ENCODE measurements at regions not wholly inside any gene's neighbourhood (a gene's known extent, or its start where the extent isn't known, plus 50 kb on each side); places are given as distances from the start of the nearest gene placed in this dataset.
"Not testable (repeated sequence)": the region's sequence is repeated elsewhere in the genome, so short reads cannot be mapped to it uniquely, and the experiment has no call there.

DNA sequence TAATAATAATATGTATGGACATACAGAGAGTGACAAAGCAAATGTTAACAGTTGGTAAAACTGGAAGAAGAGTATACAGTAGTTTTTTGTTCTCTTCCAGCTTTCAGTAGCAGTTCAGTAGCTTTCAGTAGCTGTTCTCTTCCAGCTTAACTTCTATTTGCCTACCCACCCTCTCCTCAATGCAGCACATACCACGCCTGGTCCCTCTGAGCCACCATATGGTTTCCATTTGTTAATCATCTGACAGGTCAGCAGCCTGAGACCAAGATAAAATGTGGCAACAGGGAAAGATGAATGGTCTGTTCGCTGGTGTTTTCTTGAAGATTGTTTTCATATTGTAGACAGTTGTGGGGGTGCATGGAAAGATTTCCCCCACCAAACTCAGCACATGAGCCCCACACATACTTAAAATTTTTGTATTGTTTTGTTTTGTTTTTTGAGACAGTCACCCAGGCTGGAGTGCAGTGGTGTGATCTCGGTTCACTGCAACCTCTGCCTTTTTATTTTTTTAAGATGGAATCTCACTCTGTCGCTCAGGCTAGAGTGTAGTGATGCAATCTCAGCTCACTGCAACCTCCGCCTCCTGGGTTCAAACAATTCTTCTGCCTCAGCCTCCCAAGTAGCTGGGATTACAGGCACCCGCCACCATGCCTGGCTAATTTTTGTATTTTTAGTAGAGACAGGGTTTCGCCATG is 56.8 kb downstream of the ATP6V0E2 start:
- H3K36me3 ChIP-seq (ENCODE audit: control insufficient read depth in 2 of 2, extremely low read depth in 1 of 2, insufficient read depth in 1 of 2, low read length in 1 of 2); ATAC-seq (replicated peaks in 1 of 4); H3K27ac Mint-ChIP-seq; H3K4me3 ChIP-seq (ENCODE audit: control insufficient read depth in 1 of 2, extremely low read depth in 1 of 2, low read length in 1 of 2); CTCF ChIA-PET; H3K27me3 ChIP-seq (replicated peaks in 1 of 2; ENCODE audit: control insufficient read depth in 2 of 2, extremely low read depth in 1 of 2, insufficient read depth in 2 of 2, low read length in 1 of 2); POLR2A ChIA-PET; H3K9me3 Mint-ChIP-seq; H3K9me3 ChIP-seq; H3K4me1 ChIP-seq (ENCODE audit: control insufficient read depth in 1 of 2, extremely low read depth in 1 of 2, insufficient read depth in 2 of 2, low read length in 2 of 2); H3K27me3 Mint-ChIP-seq; H3K36me3 Mint-ChIP-seq; DNase-seq; H3K27ac ChIP-seq (ENCODE audit: low read length); H3K4me3 Mint-ChIP-seq; H3K4me1 Mint-ChIP-seq: not testable (repeated sequence)
- WGBS (ENCODE audit: insufficient coverage), result no CpG with 5 or more reads among the region's 7 CpGs

DNA sequence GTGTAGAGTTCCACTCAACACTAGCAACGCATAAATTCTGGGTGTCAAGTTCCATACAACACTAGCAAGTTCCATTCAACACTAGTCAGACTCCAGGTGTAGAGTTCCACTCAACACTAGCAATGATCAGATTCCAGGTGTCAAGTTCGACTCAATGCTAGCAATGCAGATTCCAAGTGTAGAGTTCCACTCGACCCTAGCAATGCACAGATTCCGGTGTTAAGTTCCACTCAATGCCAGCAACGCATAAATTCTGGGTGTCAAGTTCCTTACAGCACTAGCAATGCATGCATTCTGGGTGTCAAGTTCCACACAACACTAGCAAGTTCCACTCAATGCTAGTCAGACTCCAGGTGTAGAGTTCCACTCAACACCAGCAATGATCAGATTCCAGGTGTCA is 60.0 kb downstream of the ATP6V0E2 start:
- H3K36me3 Mint-ChIP-seq, result not testable (repeated sequence)

DNA sequence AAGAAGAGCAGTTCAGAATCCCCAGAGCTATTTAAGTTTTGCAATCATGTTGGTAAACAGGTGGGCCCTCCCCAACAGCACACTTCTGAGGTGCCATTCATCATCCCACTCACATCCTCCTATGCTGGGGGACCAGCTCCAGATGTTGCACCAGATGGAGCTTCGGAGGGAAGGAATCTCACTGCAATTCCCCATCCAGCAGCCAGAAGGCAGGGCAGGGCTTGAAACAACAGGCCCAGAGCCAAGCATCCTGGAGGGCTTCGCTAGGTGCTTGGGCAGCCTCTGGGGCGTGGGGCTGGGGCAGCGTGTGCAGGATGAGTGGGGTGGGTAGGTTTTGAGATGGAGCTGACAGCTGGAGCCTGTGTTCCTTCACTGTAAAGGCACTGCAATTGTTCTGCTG is 73.6 kb downstream of the ATP6V0E2 start:
- H3K4me3 ChIP-seq (ENCODE audit: control insufficient read depth in 1 of 2, extremely low read depth in 1 of 2, low read length in 1 of 2); H3K27me3 ChIP-seq (replicated peaks in 1 of 2; ENCODE audit: control insufficient read depth in 2 of 2, extremely low read depth in 1 of 2, insufficient read depth in 2 of 2, low read length in 1 of 2); CTCF ChIA-PET; H3K27ac Mint-ChIP-seq; H3K9me3 Mint-ChIP-seq; H3K27ac ChIP-seq (ENCODE audit: low read length); DNase-seq; ATAC-seq (replicated peaks in 1 of 4); H3K4me3 Mint-ChIP-seq; H3K36me3 ChIP-seq (ENCODE audit: control insufficient read depth in 2 of 2, extremely low read depth in 1 of 2, insufficient read depth in 1 of 2, low read length in 1 of 2); POLR2A ChIA-PET; H3K9me3 ChIP-seq; H3K36me3 Mint-ChIP-seq; H3K27me3 Mint-ChIP-seq: not testable (repeated sequence)
- H3K4me1 ChIP-seq (ENCODE audit: control insufficient read depth in 1 of 2, extremely low read depth in 1 of 2, insufficient read depth in 2 of 2, low read length in 2 of 2), result peaks cover 0 to 11% of the 10 kb centered on the region in 2 experiments
- peaks cover 9 to 13% (median 11%) of the 10 kb centered on the region in 3 donors for H3K4me1 Mint-ChIP-seq
- no CpG with 5 or more reads among the region's 4 CpGs for WGBS (ENCODE audit: insufficient coverage)

More for the DNA sequence above, 60.0 kb downstream of the ATP6V0E2 start:
- H3K4me1 ChIP-seq (ENCODE audit: control insufficient read depth in 1 of 2, extremely low read depth in 1 of 2, insufficient read depth in 2 of 2, low read length in 2 of 2); H3K27me3 ChIP-seq (replicated peaks in 1 of 2; ENCODE audit: control insufficient read depth in 2 of 2, extremely low read depth in 1 of 2, insufficient read depth in 2 of 2, low read length in 1 of 2); DNase-seq; H3K27ac ChIP-seq (ENCODE audit: low read length); ATAC-seq (replicated peaks in 1 of 4); POLR2A ChIA-PET; H3K27me3 Mint-ChIP-seq; CTCF ChIA-PET; H3K4me3 ChIP-seq (ENCODE audit: control insufficient read depth in 1 of 2, extremely low read depth in 1 of 2, low read length in 1 of 2); H3K4me3 Mint-ChIP-seq; H3K27ac Mint-ChIP-seq; H3K9me3 Mint-ChIP-seq; H3K9me3 ChIP-seq; H3K36me3 ChIP-seq (ENCODE audit: control insufficient read depth in 2 of 2, extremely low read depth in 1 of 2, insufficient read depth in 1 of 2, low read length in 1 of 2); H3K4me1 Mint-ChIP-seq: not testable (repeated sequence)
- 90% methylated on average over 4 of the region's 5 CpGs for WGBS (ENCODE audit: insufficient coverage)

DNA sequence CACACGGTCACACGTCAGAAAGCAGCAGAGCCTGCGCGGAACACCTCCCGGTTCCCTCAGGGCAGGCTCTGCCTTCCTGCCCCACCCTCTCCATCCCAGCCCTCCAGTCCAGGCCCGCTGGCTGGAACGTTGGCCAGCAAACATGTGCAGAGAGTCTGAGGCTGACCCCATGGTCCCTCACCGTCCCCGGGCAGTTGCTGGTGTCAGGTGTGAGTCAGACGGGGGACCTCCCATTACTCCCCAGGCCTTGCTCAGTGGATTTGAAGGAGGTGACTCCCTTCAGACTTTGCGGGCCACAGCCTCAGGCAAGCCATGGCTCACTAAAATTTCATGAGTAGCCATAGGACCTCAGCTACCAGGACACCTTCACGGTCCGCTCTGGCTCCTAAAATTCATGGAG is 74.7 kb downstream of the ATP6V0E2 start:
- ATAC-seq (replicated peaks in 1 of 4); H3K27me3 ChIP-seq (replicated peaks in 1 of 2; ENCODE audit: control insufficient read depth in 2 of 2, extremely low read depth in 1 of 2, insufficient read depth in 2 of 2, low read length in 1 of 2); CTCF ChIA-PET; H3K9me3 Mint-ChIP-seq; POLR2A ChIA-PET; DNase-seq; H3K27ac Mint-ChIP-seq; H3K36me3 Mint-ChIP-seq; H3K27ac ChIP-seq (ENCODE audit: low read length); H3K27me3 Mint-ChIP-seq; H3K4me3 Mint-ChIP-seq; H3K36me3 ChIP-seq (ENCODE audit: control insufficient read depth in 2 of 2, extremely low read depth in 1 of 2, insufficient read depth in 1 of 2, low read length in 1 of 2); H3K4me3 ChIP-seq (ENCODE audit: control insufficient read depth in 1 of 2, extremely low read depth in 1 of 2, low read length in 1 of 2); H3K9me3 ChIP-seq: not testable (repeated sequence)
- peaks cover 0 to 11% of the 10 kb centered on the region in 2 experiments for H3K4me1 ChIP-seq (ENCODE audit: control insufficient read depth in 1 of 2, extremely low read depth in 1 of 2, insufficient read depth in 2 of 2, low read length in 2 of 2)
- H3K4me1 Mint-ChIP-seq, result peaks cover 9 to 13% (median 11%) of the 10 kb centered on the region in 3 donors
- 96% methylated on average over 7 of the region's 13 CpGs for WGBS (ENCODE audit: insufficient coverage)

DNA sequence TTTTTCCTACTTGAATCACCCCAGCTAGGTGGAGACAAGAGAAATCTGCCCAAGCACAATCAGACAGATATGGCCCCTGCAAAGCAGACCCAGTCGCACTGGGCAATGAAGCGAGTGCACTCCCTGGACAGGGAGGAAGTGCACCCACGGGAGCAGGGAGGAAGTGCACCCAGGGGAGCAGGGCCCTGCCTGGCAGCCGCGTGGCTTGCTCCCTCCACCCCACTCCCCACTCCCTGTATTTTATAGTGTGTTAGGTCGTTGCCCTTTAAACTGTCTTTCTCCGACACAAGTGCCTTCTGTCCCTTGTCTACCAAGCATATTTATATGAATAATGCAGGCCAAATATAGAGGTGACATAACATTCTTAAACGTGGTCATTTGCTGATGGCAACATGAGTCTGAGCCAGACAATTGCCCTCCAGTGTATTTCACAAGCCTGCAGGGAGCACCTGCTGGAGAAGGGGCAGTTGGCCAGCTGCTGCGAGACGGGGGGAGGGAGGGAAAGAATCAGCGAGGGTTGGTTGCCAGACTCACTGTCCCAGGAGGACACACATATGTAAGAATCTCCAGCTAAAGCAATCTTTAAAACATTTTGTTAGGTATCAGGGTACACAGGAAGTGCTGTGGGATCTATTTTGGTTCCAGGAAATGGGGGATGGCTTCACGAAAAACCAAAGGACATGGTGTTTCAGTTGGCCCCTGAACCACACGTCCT is 76.3 kb downstream of the ATP6V0E2 start:
- POLR2A ChIA-PET; H3K27ac ChIP-seq (ENCODE audit: low read length); H3K36me3 Mint-ChIP-seq; H3K27me3 Mint-ChIP-seq; H3K27me3 ChIP-seq (replicated peaks in 1 of 2; ENCODE audit: control insufficient read depth in 2 of 2, extremely low read depth in 1 of 2, insufficient read depth in 2 of 2, low read length in 1 of 2); H3K4me3 ChIP-seq (ENCODE audit: control insufficient read depth in 1 of 2, extremely low read depth in 1 of 2, low read length in 1 of 2); DNase-seq; H3K9me3 Mint-ChIP-seq; H3K36me3 ChIP-seq (ENCODE audit: control insufficient read depth in 2 of 2, extremely low read depth in 1 of 2, insufficient read depth in 1 of 2, low read length in 1 of 2); H3K9me3 ChIP-seq; CTCF ChIA-PET: not testable (repeated sequence)
- Mint-ChIP-seq H3K4me3 (peak overlapping the region in 1 of 3 donors; percentile 72), H3K4me1 (peaks cover 9 to 13% (median 11%) of the 10 kb centered on the region in 3 donors), H3K27ac (peak overlapping the region in 1 of 2 donors; percentile 22)
- no CpG with 5 or more reads among the region's 13 CpGs for WGBS (ENCODE audit: insufficient coverage)
- peaks cover 0 to 11% of the 10 kb centered on the region in 2 experiments for H3K4me1 ChIP-seq (ENCODE audit: control insufficient read depth in 1 of 2, extremely low read depth in 1 of 2, insufficient read depth in 2 of 2, low read length in 2 of 2)
- peak; percentile 32 to 81 (median 56) for ATAC-seq (replicated peaks in 1 of 4)

DNA sequence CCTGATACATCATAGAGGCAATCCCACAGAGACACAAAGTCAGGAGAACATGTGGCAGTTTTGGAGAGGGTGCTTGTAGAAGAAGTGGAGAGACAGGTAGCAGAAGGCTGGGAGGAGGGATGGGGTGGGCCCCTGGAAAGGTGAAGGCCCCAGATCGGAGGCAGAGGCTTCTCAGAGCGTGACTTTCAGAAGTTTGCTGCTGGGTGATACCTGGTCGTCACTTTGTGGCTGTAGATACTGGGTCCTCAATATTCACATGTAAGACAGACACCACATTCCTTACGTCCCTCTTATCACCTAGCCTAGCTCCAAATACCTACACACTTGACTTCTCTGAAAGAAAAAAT is 76.8 kb downstream of the ATP6V0E2 start:
- H3K27me3 Mint-ChIP-seq; H3K9me3 Mint-ChIP-seq; H3K9me3 ChIP-seq; H3K27me3 ChIP-seq (replicated peaks in 1 of 2; ENCODE audit: control insufficient read depth in 2 of 2, extremely low read depth in 1 of 2, insufficient read depth in 2 of 2, low read length in 1 of 2); H3K36me3 ChIP-seq (ENCODE audit: control insufficient read depth in 2 of 2, extremely low read depth in 1 of 2, insufficient read depth in 1 of 2, low read length in 1 of 2); H3K36me3 Mint-ChIP-seq; CTCF ChIA-PET; DNase-seq; POLR2A ChIA-PET; H3K4me3 ChIP-seq (ENCODE audit: control insufficient read depth in 1 of 2, extremely low read depth in 1 of 2, low read length in 1 of 2); H3K27ac ChIP-seq (ENCODE audit: low read length); H3K27ac Mint-ChIP-seq: not testable (repeated sequence)
- Mint-ChIP-seq H3K4me1 (peaks cover 9 to 13% (median 11%) of the 10 kb centered on the region in 3 donors), H3K4me3 (peak overlapping the region in 1 of 3 donors; percentile 29)
- H3K4me1 ChIP-seq (ENCODE audit: control insufficient read depth in 1 of 2, extremely low read depth in 1 of 2, insufficient read depth in 2 of 2, low read length in 2 of 2), result peaks cover 0 to 11% of the 10 kb centered on the region in 2 experiments
- ATAC-seq (replicated peaks in 1 of 4), result peak in 1 of 4 experiments; percentile 31
- WGBS (ENCODE audit: insufficient coverage), result no CpG with 5 or more reads among the region's 4 CpGs
